HFF-Myc (cell line): ENCODE measurements at regions not wholly inside any gene's neighbourhood (a gene's known extent, or its start where the extent isn't known, plus 50 kb on each side); places are given as distances from the start of the nearest gene placed in this dataset.
A peak's percentile ranks its signal among the peaks of the same experiment; 100 is the strongest.
"Not testable (repeated sequence)": the region's sequence is repeated elsewhere in the genome, so short reads cannot be mapped to it uniquely, and the experiment has no call there.

Experiments used
- DNase-seq: peaks from one replicate; pipeline ENCODE4 v3.0.0-alpha.2; 2011; ENCODE audit warnings: low read depth; ENCODE audit errors: extremely low read depth
- H3K4me3 ChIP-seq: replicated peaks from 2 replicates; pipeline ENCODE4 v1.5.1; 2011; ENCODE audit warnings: low read depth, mild to moderate bottlenecking, control low read depth, low read length
- TF ChIP-seq, protein P1 (sequence below): IDR thresholded peaks from 2 replicates; pipeline ENCODE4 v1.5.1; 2012; ENCODE audit warnings: mild to moderate bottlenecking, low read depth, low read length, control low read depth; ENCODE audit errors: missing control alignments

DNA sequence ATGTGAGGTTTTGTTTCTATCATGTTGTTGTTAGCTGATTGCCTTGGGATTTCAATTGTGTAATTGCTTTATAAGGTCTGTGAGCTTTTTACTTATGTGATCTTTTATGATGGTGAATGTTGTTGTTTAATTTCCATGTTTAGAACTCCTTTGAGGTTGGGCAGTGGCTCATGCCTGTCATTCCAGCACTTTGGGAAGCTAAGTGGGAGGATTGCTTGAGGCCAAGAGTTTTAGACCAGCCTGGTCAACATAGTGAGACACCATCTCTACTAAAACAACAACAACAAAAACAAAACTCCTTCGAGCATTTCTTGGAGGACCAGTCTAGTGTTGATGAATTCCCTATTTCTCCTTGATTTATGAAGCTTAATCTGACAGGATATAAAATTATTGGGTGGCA is 102.1 kb upstream of the PMCH start:
- TF ChIP-seq, protein P1, sequence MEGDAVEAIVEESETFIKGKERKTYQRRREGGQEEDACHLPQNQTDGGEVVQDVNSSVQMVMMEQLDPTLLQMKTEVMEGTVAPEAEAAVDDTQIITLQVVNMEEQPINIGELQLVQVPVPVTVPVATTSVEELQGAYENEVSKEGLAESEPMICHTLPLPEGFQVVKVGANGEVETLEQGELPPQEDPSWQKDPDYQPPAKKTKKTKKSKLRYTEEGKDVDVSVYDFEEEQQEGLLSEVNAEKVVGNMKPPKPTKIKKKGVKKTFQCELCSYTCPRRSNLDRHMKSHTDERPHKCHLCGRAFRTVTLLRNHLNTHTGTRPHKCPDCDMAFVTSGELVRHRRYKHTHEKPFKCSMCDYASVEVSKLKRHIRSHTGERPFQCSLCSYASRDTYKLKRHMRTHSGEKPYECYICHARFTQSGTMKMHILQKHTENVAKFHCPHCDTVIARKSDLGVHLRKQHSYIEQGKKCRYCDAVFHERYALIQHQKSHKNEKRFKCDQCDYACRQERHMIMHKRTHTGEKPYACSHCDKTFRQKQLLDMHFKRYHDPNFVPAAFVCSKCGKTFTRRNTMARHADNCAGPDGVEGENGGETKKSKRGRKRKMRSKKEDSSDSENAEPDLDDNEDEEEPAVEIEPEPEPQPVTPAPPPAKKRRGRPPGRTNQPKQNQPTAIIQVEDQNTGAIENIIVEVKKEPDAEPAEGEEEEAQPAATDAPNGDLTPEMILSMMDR: no peak
- no peak for DNase-seq
- H3K4me3 ChIP-seq: no peak overlapping the region

DNA sequence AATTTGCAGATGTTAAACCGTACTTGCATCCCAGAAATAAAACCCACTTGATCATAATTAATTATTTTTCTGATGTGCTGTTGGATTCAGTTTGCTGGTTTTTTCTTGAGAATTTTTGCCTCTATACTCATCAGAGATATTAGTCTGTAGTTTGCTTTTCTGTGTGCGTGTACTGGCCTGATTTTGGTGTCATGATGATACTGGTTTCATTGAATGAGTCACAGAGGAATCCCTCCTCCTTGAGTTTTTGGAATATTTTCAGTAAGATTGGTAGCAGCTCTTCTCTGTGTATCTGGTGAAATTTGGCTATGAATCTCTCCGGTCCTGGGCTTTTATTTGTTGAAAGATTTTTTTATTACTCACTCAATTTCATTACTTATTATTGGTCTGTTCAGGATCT is 100.4 kb upstream of the PMCH start:
- TF ChIP-seq, protein P1: no peak
- peak; percentile 6 for DNase-seq

DNA sequence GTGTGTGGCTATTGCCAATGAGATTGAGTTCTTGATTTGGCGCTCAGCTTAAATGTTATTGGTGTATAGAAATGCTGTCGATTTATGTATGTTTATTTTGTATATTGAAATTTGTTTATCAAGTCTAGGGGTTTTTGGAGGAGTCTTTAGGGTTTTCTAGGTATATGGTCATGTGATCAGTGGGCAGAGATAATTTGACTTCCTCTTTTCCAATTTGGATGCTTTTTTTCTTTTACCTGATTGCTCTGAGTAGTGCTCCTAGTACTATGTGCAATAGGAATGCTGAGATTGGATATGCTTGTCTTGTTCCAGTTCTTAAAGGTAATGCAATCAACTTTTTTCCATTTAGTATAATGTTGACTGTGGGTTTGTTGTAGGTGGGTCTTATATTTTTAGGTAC is 99.8 kb upstream of the PMCH start:
- H3K4me3 ChIP-seq: no peak overlapping the region
- no peak for DNase-seq
- TF ChIP-seq, protein P1: no peak

More for the DNA sequence above, 100.4 kb upstream of the PMCH start:
- no peak overlapping the region for H3K4me3 ChIP-seq

DNA sequence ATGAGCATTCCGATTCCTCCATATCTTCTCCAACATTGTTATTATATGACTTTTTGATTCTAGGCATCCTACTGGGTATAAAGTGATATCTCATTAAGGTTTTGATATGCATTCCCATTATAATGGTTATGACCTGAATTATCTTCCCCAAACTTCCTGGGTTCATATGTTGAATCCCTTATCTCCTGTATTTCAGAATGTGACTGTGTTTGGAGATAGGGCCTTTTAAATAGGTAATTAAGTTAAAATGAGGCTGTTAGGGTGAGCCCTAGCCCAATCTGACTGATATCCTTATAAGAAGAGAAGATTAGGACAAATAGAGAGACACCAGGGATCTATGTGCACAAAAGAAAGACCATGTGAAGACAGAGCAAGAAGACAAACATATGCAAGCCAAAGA is 96.9 kb upstream of the PMCH start:
- no peak for DNase-seq
- TF ChIP-seq, protein P1: no peak
- H3K4me3 ChIP-seq: no peak overlapping the region

DNA sequence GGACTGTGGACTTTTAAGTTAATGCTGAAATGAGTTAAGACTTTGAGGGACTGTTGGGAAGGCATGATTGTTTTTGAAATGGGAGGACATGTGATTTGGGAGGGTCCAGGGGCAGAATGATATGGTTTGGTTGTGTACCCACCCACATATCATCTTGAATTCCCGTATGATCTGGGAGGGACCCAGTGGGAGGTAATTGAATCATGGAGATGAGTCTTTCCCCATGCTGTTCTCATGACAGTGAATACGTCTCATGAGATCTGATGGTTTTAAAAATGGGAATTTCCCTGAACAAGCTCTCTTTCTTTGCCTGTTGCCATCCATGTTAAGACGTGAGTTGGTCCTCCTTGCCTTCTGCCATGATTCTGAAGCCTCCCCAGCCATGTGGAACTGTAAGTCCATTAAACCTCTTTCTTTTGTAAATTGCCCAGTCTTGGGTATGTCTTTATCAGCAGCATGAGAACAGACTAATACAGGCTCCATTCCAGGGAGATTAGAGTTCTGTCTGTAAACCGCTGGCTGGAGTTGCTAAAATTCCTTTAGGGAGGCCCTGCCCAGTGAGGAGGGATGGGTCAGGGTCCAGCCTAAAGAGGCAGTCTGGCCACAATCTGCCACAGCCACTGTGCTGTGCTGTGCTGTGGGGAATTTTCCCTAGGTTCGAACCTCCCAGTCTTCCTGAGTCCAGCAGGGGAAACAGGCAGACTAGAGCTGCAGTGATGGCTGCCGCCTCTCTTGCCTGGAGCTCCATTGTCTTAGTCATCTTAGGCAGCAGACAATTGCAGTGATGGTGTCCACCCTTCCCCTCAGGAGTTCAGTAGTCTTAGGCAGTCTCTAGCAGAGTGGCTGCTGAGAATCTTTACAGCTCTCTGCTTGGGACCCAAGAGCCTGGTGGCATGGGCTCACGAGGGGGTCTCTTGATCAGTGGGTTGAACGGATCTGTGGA is 94.1 kb upstream of the PMCH start:
- H3K4me3 ChIP-seq: not testable (repeated sequence)

DNA sequence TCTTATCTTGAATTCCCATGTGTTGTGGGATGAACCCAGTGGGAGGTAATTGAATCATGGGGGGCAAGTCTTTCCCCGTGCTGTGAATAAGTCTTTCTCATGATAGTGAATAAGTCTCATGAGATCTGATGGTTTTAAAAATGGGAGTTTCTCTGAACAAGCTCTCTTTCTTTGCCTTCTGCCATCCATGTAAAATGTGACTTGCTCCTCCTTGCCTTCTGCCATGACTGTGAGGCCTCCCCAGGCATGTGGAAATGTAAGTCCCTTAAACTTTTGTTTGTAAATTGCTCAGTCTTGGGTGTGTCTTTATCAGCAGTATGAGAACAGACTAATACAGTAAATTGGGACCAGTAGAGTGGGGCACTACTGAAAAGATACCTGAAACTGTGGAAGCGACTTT is 92.1 kb upstream of the PMCH start:
- not testable (repeated sequence) for H3K4me3 ChIP-seq, DNase-seq

More for the DNA sequence above, 94.1 kb upstream of the PMCH start:
- not testable (repeated sequence) for DNase-seq

DNA sequence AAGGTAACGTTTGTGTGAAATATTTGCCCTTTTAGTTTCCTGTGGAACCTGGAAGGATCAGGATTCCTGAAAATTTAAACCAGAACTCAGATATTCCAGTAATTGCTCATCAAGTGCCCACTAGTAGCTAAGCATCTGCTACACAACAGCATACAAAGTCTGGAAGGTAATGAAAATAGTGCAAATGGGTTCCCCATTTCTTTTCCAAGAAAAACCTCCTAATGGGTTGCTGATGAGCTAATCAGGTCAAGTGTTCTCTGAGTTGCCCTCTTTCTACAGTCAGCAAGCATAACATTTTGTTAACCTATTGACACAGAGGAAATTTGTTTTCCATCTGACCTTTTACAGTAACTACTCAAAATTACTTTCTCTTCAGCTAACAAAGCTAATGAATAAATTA is 83.6 kb upstream of the PMCH start:
- DNase-seq: no peak
- TF ChIP-seq, protein P1: no peak
- H3K4me3 ChIP-seq: no peak overlapping the region

DNA sequence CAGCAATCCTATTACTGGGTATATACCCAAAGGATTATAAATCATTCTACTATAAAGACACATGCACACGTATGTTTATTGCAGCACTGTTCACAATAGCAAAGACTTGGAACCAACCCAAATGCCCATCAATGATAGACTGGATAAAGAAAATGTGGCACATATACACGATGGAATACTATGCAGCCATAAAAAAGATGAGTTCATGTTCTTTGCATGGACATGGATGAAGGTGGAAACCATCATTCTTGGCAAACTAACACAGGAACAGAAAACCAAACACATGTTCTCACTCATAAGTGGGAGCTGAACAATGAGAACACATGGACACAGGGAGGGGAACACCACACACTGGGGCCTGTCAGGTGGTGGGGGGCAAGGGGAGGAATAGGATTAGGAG is 58.1 kb upstream of the PMCH start:
- not testable (repeated sequence) for DNase-seq

DNA sequence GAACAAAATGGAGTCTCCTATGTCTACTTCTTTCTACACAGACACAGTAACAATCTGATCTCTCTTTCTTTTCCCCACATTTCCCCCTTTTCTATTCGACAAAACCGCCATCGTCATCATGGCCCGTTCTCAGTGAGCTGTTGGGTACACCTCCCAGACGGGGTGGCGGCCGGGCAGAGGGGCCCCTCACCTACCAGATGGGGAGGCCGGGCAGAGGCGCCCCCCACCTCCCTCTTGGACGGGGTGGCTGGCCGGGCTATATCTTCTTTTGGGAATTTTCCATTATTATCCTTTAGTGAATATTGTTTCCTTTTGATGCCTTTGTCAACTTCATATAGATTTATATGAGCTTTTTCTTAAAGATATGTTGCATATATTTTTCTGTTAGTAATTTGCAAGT is 53.4 kb upstream of the PMCH start:
- not testable (repeated sequence) for DNase-seq, H3K4me3 ChIP-seq

More for the DNA sequence above, 58.1 kb upstream of the PMCH start:
- not testable (repeated sequence) for H3K4me3 ChIP-seq
